GM10248 (cell line): ENCODE measurements at regions not wholly inside any gene's neighbourhood (a gene's known extent, or its start where the extent isn't known, plus 50 kb on each side); places are given as distances from the start of the nearest gene placed in this dataset.

Experiments used
- CTCF ChIA-PET: fragments of 300-600 bp; sonication (Branson Sonifier 250); formaldehyde crosslinking; extraction: SDS; loops from one replicate; lab custom pipeline; 2021; ENCODE audit warnings: antibody characterized with exemption; lab: Yijun Ruan, JAX
- POLR2A ChIA-PET: fragments of 350-650 bp; sonication (Branson Sonifier 250); formaldehyde crosslinking; extraction: SDS; loops from one replicate; lab custom pipeline; 2020; ENCODE audit warnings: antibody characterized with exemption; lab: Yijun Ruan, JAX
- DNase-seq: peaks from one replicate; pipeline ENCODE4 v3.0.0; 2012; ENCODE audit errors: extremely low spot score
- TF ChIP-seq, protein P1 (sequence below): IDR thresholded peaks from 2 replicates; pipeline ENCODE4 v1.5.1; 2012; ENCODE audit warnings: mild to moderate bottlenecking, low read depth; ENCODE audit errors: extremely low read depth, missing control alignments, control extremely low read depth

DNA sequence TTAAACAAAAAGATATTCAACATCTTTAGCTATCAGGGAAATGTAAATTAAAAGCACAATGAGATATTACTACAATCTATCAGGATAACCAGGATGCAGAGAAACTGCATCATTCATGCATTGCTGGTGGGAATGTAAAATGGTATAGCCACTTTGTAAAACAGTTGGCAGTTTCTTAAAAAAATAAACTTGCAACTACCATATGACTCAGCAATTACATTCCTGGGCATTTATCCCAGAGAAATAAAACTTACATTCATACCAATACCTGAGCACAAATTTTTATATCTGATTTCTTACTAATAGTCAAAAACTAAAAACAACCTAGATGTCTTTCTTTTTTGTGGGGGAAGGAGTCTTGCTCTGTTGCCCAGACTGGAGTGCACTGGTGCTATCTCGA lies 190.3 kb upstream of the TAB2 start:
- DNase-seq = no peak

DNA sequence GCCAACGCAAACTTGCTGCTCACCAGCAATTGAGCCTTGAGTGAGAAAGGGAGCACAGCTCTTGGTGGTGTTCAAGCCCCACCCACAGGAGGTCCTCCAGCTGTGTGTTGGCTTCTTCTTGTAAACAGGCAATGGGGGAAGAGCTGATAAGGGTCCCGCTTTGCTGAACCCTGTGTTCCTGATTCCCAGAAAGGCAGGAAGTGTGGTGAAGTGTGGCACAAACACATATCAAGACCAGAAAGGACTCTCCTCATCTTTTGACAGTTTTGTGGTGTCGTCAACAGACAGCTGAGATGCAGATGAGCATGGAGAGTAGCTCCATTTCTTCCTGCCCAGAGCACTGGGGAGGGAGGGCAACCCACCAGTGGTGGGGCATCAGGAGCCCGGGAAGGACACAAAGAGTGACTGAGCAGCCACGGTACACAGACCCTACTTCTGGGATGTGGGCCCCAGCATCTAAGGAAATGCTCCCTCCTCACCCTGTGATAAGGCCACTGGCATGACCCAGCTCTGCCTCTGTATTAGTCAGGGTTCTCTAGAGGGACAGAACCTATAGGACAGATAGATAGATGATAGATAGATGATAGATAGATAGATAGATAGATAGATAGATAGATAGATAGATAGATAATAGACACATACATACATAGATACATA lies 188.9 kb upstream of the TAB2 start:
- TF ChIP-seq, protein P1, sequence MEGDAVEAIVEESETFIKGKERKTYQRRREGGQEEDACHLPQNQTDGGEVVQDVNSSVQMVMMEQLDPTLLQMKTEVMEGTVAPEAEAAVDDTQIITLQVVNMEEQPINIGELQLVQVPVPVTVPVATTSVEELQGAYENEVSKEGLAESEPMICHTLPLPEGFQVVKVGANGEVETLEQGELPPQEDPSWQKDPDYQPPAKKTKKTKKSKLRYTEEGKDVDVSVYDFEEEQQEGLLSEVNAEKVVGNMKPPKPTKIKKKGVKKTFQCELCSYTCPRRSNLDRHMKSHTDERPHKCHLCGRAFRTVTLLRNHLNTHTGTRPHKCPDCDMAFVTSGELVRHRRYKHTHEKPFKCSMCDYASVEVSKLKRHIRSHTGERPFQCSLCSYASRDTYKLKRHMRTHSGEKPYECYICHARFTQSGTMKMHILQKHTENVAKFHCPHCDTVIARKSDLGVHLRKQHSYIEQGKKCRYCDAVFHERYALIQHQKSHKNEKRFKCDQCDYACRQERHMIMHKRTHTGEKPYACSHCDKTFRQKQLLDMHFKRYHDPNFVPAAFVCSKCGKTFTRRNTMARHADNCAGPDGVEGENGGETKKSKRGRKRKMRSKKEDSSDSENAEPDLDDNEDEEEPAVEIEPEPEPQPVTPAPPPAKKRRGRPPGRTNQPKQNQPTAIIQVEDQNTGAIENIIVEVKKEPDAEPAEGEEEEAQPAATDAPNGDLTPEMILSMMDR = no peak
- no peak for DNase-seq
- ChIA-PET POLR2A (no interaction called here), CTCF (interaction anchor here (0.6 to 3.3 kb wide), 8 partner anchors 9 to 33 kb away, joined by 3 to 17 read pairs (median 4); no protein-coding TSS in a partner anchor)

More for the DNA sequence above, 190.3 kb upstream of the TAB2 start:
- ChIA-PET POLR2A (no interaction called here), CTCF (interaction anchor here (1.8 to 3.3 kb wide), 3 partner anchors 11 to 19 kb away, joined by 6 to 17 read pairs (median 11); no protein-coding TSS in a partner anchor)
- TF ChIP-seq, protein P1 = no peak

DNA sequence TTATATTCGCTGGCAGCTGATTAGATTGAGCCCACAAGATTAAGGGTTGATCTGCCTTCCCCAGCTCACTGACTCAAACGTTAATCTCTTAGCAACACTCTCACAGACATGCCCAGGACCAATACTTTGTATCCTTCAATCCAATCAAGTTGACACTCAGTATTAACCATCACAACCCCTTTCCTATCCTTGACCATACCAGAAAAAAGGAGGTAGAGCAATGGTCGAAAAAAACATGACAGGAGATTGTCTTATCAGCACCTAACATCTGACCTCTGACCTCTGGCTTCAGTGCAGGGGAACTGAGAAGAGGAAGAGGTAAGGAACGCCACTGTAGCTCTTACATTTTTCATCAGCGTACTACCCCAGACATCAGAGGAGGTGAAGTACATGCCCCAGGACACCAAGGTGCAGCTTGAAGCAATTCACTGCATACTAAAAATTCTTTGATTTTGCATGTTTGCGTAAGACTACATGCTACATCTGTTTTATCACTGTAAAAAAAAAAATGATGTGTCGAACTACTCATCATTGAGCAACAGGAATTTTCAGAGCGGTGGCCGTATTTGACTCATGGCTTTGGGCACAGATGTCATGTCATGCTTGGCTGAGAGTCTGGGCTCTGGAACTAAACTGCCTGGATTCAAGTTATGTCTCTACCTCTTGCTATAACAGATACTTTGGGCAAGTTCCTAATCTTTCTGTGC lies 188.0 kb upstream of the TAB2 start:
- TF ChIP-seq, protein P1 = no peak
- POLR2A ChIA-PET = no interaction called here
- CTCF ChIA-PET = interaction anchor here (0.7 to 3.3 kb wide), 4 partner anchors 14 to 97 kb away, joined by 3 to 17 read pairs (median 3); no protein-coding TSS in a partner anchor
- DNase-seq = no peak

DNA sequence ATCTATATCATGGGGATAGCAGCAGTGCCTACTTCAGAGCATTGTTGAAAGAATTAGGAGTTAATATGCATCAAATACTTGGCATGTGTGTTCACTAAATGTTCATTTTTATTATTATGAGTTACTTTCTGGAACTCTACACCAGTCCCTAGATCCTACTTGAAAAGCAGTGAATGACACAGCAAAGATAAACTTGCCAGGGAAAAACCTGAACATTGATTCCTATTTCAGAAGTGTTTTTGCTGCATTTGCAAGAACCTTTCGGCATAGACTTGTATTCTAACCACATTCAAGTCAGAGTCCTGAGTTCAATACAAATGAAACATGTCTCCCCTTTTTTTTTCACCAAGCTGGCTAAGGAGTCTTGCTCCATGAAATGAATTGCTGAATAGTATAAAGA lies 187.4 kb upstream of the TAB2 start:
- TF ChIP-seq, protein P1 = no peak
- POLR2A ChIA-PET = no interaction called here
- no peak for DNase-seq
- CTCF ChIA-PET = interaction anchor here (1.2 to 3.3 kb wide), 4 partner anchors 10 to 98 kb away, joined by 3 to 17 read pairs (median 8); no protein-coding TSS in a partner anchor

DNA sequence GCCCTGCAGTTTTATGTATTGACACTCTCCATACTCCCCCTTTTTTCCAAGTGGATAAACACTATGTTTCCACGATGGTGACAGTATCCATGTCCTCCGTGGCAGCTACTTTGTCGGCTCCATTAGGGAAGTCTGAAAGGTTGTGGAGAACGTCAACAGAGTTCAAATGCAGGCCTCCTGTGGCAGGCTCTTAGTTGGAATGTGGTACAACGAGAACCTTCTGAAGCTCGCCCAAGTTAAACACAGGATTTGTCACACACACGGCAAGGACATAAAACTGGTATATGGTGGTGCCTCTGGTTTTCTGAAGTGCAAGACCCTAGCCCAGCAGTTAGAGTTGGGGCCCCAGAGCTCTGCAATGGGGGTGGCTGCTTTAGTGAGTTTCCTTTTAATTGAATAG lies 187.0 kb upstream of the TAB2 start:
- TF ChIP-seq, protein P1 = no peak
- CTCF ChIA-PET = interaction anchor here (1.2 to 3.3 kb wide), 6 partner anchors 9 to 163 kb away, joined by 3 to 17 read pairs (median 4); no protein-coding TSS in a partner anchor
- DNase-seq = no peak
- POLR2A ChIA-PET = no interaction called here

DNA sequence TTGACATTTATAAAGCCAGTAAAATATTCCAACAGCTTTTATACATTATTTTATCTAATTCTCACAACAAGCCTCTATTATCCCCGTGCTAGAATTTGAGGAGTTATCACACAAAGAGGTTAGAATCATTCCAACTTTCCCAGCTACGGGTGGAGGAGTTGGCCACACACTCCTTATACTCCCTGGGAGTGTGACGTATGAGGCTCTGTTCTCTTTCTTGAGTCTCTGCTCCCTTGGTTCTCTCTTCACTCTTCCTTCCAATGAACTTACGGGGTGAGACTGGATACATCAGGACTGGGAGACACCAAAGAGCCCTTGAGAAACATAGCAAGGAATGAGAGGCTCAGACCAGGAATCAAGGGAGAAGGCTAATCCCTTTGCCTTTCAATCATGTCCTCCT lies 185.6 kb upstream of the TAB2 start:
- CTCF ChIA-PET = interaction anchor here (1.4 to 2.1 kb wide), 6 partner anchors 8 to 161 kb away, joined by 3 to 12 read pairs (median 5); no protein-coding TSS in a partner anchor
- DNase-seq = no peak
- POLR2A ChIA-PET = no interaction called here
- TF ChIP-seq, protein P1 = no peak
